ENCODE measurements at regions not wholly inside any gene's neighbourhood (a gene's known extent, or its start where the extent isn't known, plus 50 kb on each side); places are given as distances from the start of the nearest gene placed in this dataset.

DNA sequence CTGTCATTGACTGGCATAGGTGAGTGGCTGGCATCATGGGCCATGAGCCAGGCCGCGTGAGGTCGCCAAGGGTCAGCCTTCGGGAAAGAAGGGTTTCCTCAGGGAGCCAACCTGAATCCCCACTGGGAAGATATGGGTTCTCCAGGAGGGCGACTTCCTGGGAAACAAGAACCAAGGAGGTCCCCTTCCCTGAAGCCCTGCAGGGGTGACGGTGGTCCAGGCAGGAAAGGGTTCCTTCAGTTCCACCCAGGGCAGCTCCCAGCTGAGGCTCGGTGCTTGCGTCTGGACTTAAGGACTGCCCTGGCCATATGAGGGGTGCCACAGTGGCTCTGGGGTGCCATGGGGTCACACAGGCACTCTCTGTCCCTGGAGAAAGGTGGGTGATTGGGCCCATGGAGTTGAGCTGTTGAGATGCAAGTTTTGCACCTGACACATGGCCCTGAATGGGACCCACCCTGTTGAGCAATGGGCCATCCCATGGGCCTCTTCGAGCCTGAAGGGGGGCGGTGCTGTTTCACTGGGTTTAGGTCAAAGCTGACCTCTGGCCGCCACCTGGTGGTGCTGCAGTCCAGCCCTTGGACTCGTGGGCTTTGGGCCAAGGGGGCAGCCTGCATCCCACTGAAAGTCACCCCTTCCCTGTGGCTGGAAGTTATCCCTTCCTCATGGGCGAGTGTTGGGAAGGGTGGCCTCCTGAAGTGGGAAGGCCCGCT lies 228.1 kb downstream of the SNRPN start:
- no peak overlapping the region for H3K27ac Mint-ChIP-seq
- H3K36me3 ChIP-seq (replicated peaks in 1 of 2; ENCODE audit: control extremely low read depth in 1 of 2, control insufficient read depth in 1 of 2, extremely low read depth in 1 of 2, insufficient read depth in 2 of 2, low read length in 1 of 2) = no peaks in the 10 kb centered on the region
- H3K27ac ChIP-seq (ENCODE audit: low read length in 2 of 2) = no peak overlapping the region
- H3K9me3 Mint-ChIP-seq (ENCODE audit: insufficient read depth) = no peaks in the 10 kb centered on the region
- POLR2A ChIA-PET = no interaction called here
- no peak for DNase-seq
- no peak for TF ChIP-seq EZH2 (IDR thresholded peaks at IDR 0.05; ENCODE audit: borderline replicate concordance, insufficient read depth, low read depth, low read length, poor library complexity, severe bottlenecking)
- TF ChIP-seq, protein P1, sequence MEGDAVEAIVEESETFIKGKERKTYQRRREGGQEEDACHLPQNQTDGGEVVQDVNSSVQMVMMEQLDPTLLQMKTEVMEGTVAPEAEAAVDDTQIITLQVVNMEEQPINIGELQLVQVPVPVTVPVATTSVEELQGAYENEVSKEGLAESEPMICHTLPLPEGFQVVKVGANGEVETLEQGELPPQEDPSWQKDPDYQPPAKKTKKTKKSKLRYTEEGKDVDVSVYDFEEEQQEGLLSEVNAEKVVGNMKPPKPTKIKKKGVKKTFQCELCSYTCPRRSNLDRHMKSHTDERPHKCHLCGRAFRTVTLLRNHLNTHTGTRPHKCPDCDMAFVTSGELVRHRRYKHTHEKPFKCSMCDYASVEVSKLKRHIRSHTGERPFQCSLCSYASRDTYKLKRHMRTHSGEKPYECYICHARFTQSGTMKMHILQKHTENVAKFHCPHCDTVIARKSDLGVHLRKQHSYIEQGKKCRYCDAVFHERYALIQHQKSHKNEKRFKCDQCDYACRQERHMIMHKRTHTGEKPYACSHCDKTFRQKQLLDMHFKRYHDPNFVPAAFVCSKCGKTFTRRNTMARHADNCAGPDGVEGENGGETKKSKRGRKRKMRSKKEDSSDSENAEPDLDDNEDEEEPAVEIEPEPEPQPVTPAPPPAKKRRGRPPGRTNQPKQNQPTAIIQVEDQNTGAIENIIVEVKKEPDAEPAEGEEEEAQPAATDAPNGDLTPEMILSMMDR (IDR thresholded peaks at IDR 0.05) = no peak
- no peak overlapping the region for H3K4me2 ChIP-seq (replicated peaks; ENCODE audit: low read depth, low read length, poor library complexity, severe bottlenecking)
- H3K9ac ChIP-seq (ENCODE audit: low read length) = no peak overlapping the region
- ATAC-seq (ENCODE audit: low read depth) = no peak
- no peaks in the 10 kb centered on the region for H4K20me1 ChIP-seq (ENCODE audit: control insufficient read depth, insufficient read depth, low read length, poor library complexity, severe bottlenecking)
- no peaks in the 10 kb centered on the region for H3K4me1 ChIP-seq (ENCODE audit: control insufficient read depth in 2 of 2, insufficient read depth in 2 of 2, low read length in 2 of 2)
- CTCF ChIA-PET = no interaction called here
- H2AFZ ChIP-seq (ENCODE audit: insufficient read depth, low read depth, low read length, poor library complexity, severe bottlenecking) = no peak overlapping the region
- H3K27me3 ChIP-seq (replicated peaks in 1 of 4; ENCODE audit: control extremely low read depth in 1 of 4, control insufficient read depth in 3 of 4, insufficient read depth in 4 of 4, low read length in 3 of 4) = no peaks in the 10 kb centered on the region
- H3K4me3 ChIP-seq (ENCODE audit: control extremely low read depth in 1 of 5, extremely low read depth in 1 of 5, insufficient read depth in 1 of 5, low read depth in 2 of 5, low read length in 4 of 5) = no peak overlapping the region
- no peaks in the 10 kb centered on the region for H3K4me1 Mint-ChIP-seq
- WGBS (ENCODE audit: insufficient coverage) = 90% methylated on average over 14 of the region's 14 CpGs
- intact Hi-C loops (cut with micrococcal nuclease) = no loop called here
- H3K9me3 ChIP-seq (ENCODE audit: control extremely low read depth in 1 of 3, control insufficient read depth in 2 of 3, insufficient read depth in 1 of 3, low read length in 2 of 3) = peaks cover 0 to 99% (median 0%) of the 10 kb centered on the region in 3 donors
- no peaks in the 10 kb centered on the region for H3K79me2 ChIP-seq (ENCODE audit: control insufficient read depth, insufficient read depth, low read length)
- no peak overlapping the region for H3K4me3 Mint-ChIP-seq
- H3K27me3 Mint-ChIP-seq = no peaks in the 10 kb centered on the region

DNA sequence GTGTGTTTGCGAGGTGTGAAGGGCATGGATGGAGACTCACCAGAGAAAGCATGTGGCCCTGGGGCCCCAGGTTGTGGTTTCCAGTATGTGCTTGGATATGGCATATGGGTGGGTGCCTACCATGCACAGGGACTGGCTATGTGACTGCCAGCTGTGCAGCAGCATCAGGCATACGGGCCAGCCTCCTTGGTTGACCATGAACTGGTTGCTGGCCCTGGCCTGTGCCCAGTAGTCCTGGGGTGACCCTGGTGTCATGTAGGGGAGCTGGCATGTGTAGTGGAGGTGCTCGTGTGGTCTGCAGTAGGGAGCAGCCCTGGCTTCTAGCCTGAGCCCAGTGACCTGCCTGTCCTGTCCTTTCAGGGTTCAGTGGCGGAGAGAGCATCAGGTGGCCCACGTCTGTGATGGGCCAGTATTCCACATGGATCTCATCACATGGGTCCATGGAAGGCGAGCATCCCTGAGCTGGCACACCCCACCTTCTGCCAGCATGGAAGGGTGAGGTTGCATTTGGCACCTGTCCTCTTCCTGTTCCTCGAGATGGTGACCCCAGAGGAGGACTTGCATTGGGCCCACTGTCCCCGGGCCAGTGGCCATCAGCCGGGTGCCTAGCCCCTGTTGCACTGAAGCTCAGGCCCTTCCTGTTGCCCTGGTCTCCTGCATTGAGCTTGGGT lies 228.9 kb downstream of the SNRPN start:
- no peak overlapping the region for H3K4me3 ChIP-seq (ENCODE audit: control extremely low read depth in 1 of 5, extremely low read depth in 1 of 5, insufficient read depth in 1 of 5, low read depth in 2 of 5, low read length in 4 of 5)
- H3K4me2 ChIP-seq (replicated peaks; ENCODE audit: low read depth, low read length, poor library complexity, severe bottlenecking) = no peak overlapping the region
- H3K4me3 Mint-ChIP-seq = no peak overlapping the region
- ChIA-PET CTCF (no interaction called here), POLR2A (no interaction called here)
- peaks cover 0 to 99% (median 0%) of the 10 kb centered on the region in 3 donors for H3K9me3 ChIP-seq (ENCODE audit: control extremely low read depth in 1 of 3, control insufficient read depth in 2 of 3, insufficient read depth in 1 of 3, low read length in 2 of 3)
- H3K27ac ChIP-seq (ENCODE audit: low read length in 2 of 2) = no peak overlapping the region
- intact Hi-C loops (cut with micrococcal nuclease) = no loop called here
- no peaks in the 10 kb centered on the region for H3K4me1 ChIP-seq (ENCODE audit: control insufficient read depth in 2 of 2, insufficient read depth in 2 of 2, low read length in 2 of 2)
- TF ChIP-seq, protein P1 (IDR thresholded peaks at IDR 0.05) = no peak
- TF ChIP-seq EZH2 (IDR thresholded peaks at IDR 0.05; ENCODE audit: borderline replicate concordance, insufficient read depth, low read depth, low read length, poor library complexity, severe bottlenecking) = no peak
- WGBS (ENCODE audit: insufficient coverage) = 85% methylated on average over 9 of the region's 9 CpGs
- H3K9ac ChIP-seq (ENCODE audit: low read length) = no peak overlapping the region
- DNase-seq (no peak), ATAC-seq (ENCODE audit: low read depth) (no peak)
- H3K4me1 Mint-ChIP-seq = no peaks in the 10 kb centered on the region
- no peak overlapping the region for H2AFZ ChIP-seq (ENCODE audit: insufficient read depth, low read depth, low read length, poor library complexity, severe bottlenecking)
- no peaks in the 10 kb centered on the region for H4K20me1 ChIP-seq (ENCODE audit: control insufficient read depth, insufficient read depth, low read length, poor library complexity, severe bottlenecking)
- H3K27me3 ChIP-seq (replicated peaks in 1 of 4; ENCODE audit: control extremely low read depth in 1 of 4, control insufficient read depth in 3 of 4, insufficient read depth in 4 of 4, low read length in 3 of 4) = no peaks in the 10 kb centered on the region
- no peaks in the 10 kb centered on the region for H3K27me3 Mint-ChIP-seq
- H3K79me2 ChIP-seq (ENCODE audit: control insufficient read depth, insufficient read depth, low read length) = no peaks in the 10 kb centered on the region
- no peaks in the 10 kb centered on the region for H3K9me3 Mint-ChIP-seq (ENCODE audit: insufficient read depth)
- no peaks in the 10 kb centered on the region for H3K36me3 ChIP-seq (replicated peaks in 1 of 2; ENCODE audit: control extremely low read depth in 1 of 2, control insufficient read depth in 1 of 2, extremely low read depth in 1 of 2, insufficient read depth in 2 of 2, low read length in 1 of 2)
- H3K27ac Mint-ChIP-seq = no peak overlapping the region
